Pancreas (tissue), 10 donors: ENCODE measurements at regions not wholly inside any gene's neighbourhood (a gene's known extent, or its start where the extent isn't known, plus 50 kb on each side); places are given as distances from the start of the nearest gene placed in this dataset.

ENCODE experiments used
- ATAC-seq, 4 donors: fragments of 200-7000 bp; cut with Tn5 transposase; one replicate each; pipeline versions ENCODE4 v1.8.0 to v1.9.1; 2020; ENCODE audit warnings: mild to moderate bottlenecking in 4 of 4, moderate library complexity in 4 of 4
- DNase-seq, 6 donors: peaks; one replicate each; pipeline ENCODE4 v3.0.0-alpha.2; 2020
- FAIRE-seq: peaks from 2 replicates; lab custom pipeline; 2012; peaks lifted over from hg19 to GRCh38; lab: Jason Lieb, UNC
- H3K27ac ChIP-seq, 4 donors: fragments of 200-600 bp; sonication (generic); 1 replicate in 3 of 4; 2 replicates in 1 of 4; pipeline versions ENCODE4 v1.5.0 to v1.8.0; 2020
- H3K27me3 ChIP-seq, 4 donors: fragments of 200-600 bp; one replicate each; pipeline ENCODE4 v1.8.0; 2021
- H3K36me3 ChIP-seq, 3 donors: fragments of 200-600 bp; sonication (generic) in 1 of 3; one replicate each; pipeline versions ENCODE4 v1.5.0 to v1.8.0; 2020 to 2021
- H3K4me1 ChIP-seq, 3 donors: fragments of 200-600 bp; one replicate each; pipeline ENCODE4 v1.8.0; 2021
- H3K4me3 ChIP-seq, 4 donors: fragments of 200-600 bp; sonication (generic) in 2 of 4; one replicate each; pipeline versions ENCODE4 v1.5.0 to v1.8.0; 2020 to 2021
- H3K9me3 ChIP-seq, 4 donors: fragments of 200-600 bp; one replicate each; pipeline ENCODE4 v1.8.0; 2021
- CTCF ChIP-seq, 4 donors: fragments of 200-600 bp; sonication (generic) in 3 of 4; IDR thresholded peaks; one replicate each; pipeline versions ENCODE4 v1.5.0 to v1.8.0; 2021; ENCODE audit warnings: antibody characterized with exemption in 4 of 4
- WGBS, 2 donors: extraction: QIAGEN DNeasy Blood & Tissue Kit; methylation state at CpG; one replicate each; pipeline ENCODE4 v1.1.7; 2013; 5-methylcytosine and 5-hydroxymethylcytosine counted together
- intact Hi-C, 3 donors: fragments of 100-400 bp; cut with DNase I; formaldehyde crosslinking; loops; one replicate each; pipeline versions ENCODE4 v1.11.1 to v1.14.2; 2022
- donor health status: healthy with polysubstance abuse.
- donor health status: DM: no; HTN: no; CAD: no; lungs with moderate emphysema.
- donor health status: DM: no; HTN: no; CAD: no.
- donor health status: control.
- donor health status: control.
- donor health status: Bipolar disorder and iron deficiency.
- donor health status: DM: yes; HTN: yes; CAD: no.
- donor health status: DM: no; HTN: no; CAD: no.
- donor health status: DM: no; HTN: no; CAD: no.
- donor health status: DM: yes; HTN: yes; CAD: no.

DNA sequence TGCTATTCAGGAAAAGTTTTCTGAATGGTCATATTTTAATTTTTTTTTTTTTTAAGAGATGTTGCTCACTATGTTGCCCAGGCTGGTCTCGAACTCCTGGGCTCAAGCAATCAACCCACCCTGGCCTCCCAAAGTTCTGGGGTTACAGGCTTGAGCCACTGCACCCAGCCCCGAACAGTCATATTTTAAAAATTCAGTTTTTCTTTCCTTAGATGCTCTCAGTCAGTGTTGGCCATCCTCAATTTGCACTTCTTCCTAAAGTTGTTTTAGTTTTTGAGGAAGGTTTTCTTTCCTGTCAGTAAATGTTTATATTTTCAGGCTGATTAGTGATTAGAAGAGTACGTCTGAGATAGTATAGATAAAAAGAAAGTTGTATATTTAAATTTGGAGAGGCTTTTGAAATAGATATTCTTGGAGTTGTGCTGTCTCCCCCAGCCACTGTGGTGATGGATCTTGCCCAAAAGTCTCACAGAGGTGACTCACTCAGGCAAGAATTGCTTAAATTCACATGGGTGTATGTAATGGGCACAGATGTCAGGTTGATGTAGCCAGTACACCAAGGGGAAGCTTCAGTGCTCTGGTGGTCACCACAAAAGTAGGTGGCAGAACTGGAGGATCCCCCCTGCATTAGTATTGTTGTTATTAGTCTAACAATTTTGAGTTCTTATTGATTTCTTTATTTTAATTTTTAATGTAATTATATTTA, 72.2 kb upstream of the ELOVL6 start:
- DNase-seq, result no peak
- no peak for TF ChIP-seq CTCF (IDR thresholded peaks at IDR 0.05)
- no peaks in the 10 kb centered on the region for H3K9me3 ChIP-seq
- no peaks in the 10 kb centered on the region for H3K36me3 ChIP-seq
- H3K4me1 ChIP-seq, result no peaks in the 10 kb centered on the region
- 50 to 60% methylated on average over 3 of the region's 3 CpGs for WGBS, 2 donors
- no peak for FAIRE-seq
- no peaks in the 10 kb centered on the region for H3K27me3 ChIP-seq
- ATAC-seq, result no peak
- intact Hi-C loops, result no loop called here
- H3K4me3 ChIP-seq, result no peak overlapping the region
- H3K27ac ChIP-seq, result no peak overlapping the region

DNA sequence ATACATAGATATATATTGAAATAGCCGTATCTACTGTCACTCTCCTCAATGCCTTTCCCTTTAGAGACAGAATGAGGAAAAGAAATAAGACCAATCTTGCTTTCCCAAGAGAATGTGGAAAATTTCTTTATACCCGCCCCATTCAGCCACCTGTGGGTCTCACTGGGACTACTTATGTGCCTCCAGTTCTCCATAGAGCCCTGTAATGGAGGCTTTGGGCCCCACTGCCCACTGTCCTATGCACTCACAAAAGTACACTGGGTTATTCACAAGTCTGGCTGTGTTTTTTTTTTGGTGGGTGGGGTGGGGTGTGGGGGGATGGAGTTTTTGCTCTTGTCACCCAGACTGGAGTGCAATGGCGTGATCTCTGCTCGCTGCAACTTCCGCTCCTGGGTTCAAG, 70.4 kb upstream of the ELOVL6 start:
- Histone ChIP-seq H3K36me3 (no peaks in the 10 kb centered on the region), H3K4me3 (no peak overlapping the region), H3K9me3 (no peaks in the 10 kb centered on the region), H3K27me3 (no peaks in the 10 kb centered on the region), H3K27ac (no peak overlapping the region), H3K4me1 (no peaks in the 10 kb centered on the region)
- WGBS, 2 donors, result 82 to 88% methylated on average over 5 of the region's 5 CpGs
- intact Hi-C loops, result no loop called here
- TF ChIP-seq CTCF (IDR thresholded peaks at IDR 0.05), result no peak
- DNase-seq (no peak), FAIRE-seq (no peak), ATAC-seq (no peak)

DNA sequence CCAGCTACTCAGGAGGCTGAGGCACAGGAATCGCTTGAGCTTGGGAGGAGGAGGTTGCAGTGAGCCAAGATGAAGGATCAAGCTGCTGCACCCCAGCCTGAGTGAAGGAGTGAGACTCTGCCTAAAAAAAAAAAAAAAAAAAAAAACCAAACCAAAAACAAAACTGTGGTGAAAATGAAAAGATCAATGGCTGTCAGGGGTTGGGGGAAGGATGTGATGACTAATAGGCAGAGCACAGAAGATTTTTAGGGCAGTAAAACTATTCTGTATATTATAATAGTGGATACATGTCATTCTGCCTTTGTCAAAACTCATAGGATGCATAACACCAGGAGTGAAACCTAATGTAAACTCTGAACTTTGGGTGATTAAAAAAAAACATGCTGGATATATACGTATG, 69.9 kb upstream of the ELOVL6 start:
- Histone ChIP-seq H3K9me3 (no peaks in the 10 kb centered on the region), H3K4me1 (no peaks in the 10 kb centered on the region), H3K27me3 (no peaks in the 10 kb centered on the region), H3K36me3 (no peaks in the 10 kb centered on the region), H3K27ac (no peak overlapping the region), H3K4me3 (no peak overlapping the region)
- ATAC-seq (no peak), FAIRE-seq (no peak), DNase-seq (no peak)
- intact Hi-C loops, result no loop called here
- 80 to 81% methylated on average over 2 of the region's 2 CpGs for WGBS, 2 donors
- TF ChIP-seq CTCF (IDR thresholded peaks at IDR 0.05), result no peak

DNA sequence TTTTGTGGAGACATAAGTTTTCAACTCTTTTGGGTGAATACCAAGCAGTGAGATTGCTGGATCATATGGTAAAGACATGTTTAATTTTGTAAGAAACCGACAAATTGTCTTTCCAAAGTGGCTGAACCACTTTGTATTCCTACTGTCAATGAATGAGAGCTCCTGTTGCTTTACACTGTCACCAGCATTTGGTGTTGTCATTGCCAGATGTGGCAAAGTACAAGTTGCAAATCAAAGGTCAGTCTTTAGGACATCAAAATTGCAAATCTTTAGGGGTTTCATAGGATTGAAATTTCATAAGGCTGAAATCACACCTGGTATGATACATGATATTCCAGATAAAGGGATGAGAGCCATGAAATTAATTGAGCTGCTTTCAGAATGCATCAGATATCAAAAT, 67.7 kb upstream of the ELOVL6 start:
- 67 to 72% methylated on average over 1 of the region's 1 CpG for WGBS, 2 donors
- TF ChIP-seq CTCF (IDR thresholded peaks at IDR 0.05), result no peak
- no peaks in the 10 kb centered on the region for H3K36me3 ChIP-seq
- no peak for FAIRE-seq
- intact Hi-C loops, result no loop called here
- no peaks in the 10 kb centered on the region for H3K9me3 ChIP-seq
- no peak overlapping the region for H3K4me3 ChIP-seq
- no peak for DNase-seq
- no peaks in the 10 kb centered on the region for H3K27me3 ChIP-seq
- ATAC-seq, result no peak
- H3K4me1 ChIP-seq, result no peaks in the 10 kb centered on the region
- no peak overlapping the region for H3K27ac ChIP-seq

GRCh38 chr4:110265001-110265400, 66.6 kb upstream of the ELOVL6 start:
- FAIRE-seq, result no peak
- no peak for ATAC-seq
- Histone ChIP-seq H3K4me1 (no peaks in the 10 kb centered on the region), H3K27me3 (no peaks in the 10 kb centered on the region), H3K36me3 (no peaks in the 10 kb centered on the region), H3K9me3 (no peaks in the 10 kb centered on the region), H3K27ac (no peak overlapping the region), H3K4me3 (no peak overlapping the region)
- WGBS, 2 donors, result 80 to 86% methylated on average over 5 of the region's 5 CpGs
- intact Hi-C loops, result no loop called here
- DNase-seq, result no peak
- TF ChIP-seq CTCF (IDR thresholded peaks at IDR 0.05), result no peak
